IMR-90 (cell line): ENCODE measurements at regions not wholly inside any gene's neighbourhood (a gene's known extent, or its start where the extent isn't known, plus 50 kb on each side); places are given as distances from the start of the nearest gene placed in this dataset.

ENCODE experiments used
- ATAC-seq: fragments of 200-7000 bp; cut with Tn5 transposase; 2 replicates; pipeline ENCODE4 v1.9.1; 2020; ENCODE audit warnings: low read depth, mild to moderate bottlenecking, moderate library complexity
- BruUV-seq: library from RNA; stranded (reverse); fragments of 400-500 nt; replicated peaks from 2 replicates; lab custom pipeline; 2021; lab: Mats Ljungman, UMichigan
- CTCF ChIA-PET: fragments of 300-600 bp; formaldehyde crosslinking; extraction: SDS; loops from one replicate; lab custom pipeline; 2021; ENCODE audit warnings: antibody characterized with exemption; lab: Yijun Ruan, JAX
- POLR2A ChIA-PET: fragments of 300-600 bp; sonication (Branson Sonifier 250); formaldehyde crosslinking; loops from one replicate; lab custom pipeline; 2022; ENCODE audit warnings: antibody characterized with exemption; ENCODE audit not compliant: unreplicated experiment; lab: Charles Lee
- DNase-seq: peaks from one replicate; pipeline ENCODE4 v3.0.0; 2013
- H2AFZ ChIP-seq: replicated peaks from 2 replicates; pipeline ENCODE3; 2013; ENCODE audit warnings: low read length, mild to moderate bottlenecking; ENCODE audit not compliant: poor library complexity
- H2AK5ac ChIP-seq: 2 replicates; pipeline ENCODE4 v1.6.1; 2013; ENCODE audit warnings: low read depth, low read length, inconsistent platforms
- H2AK9ac ChIP-seq: replicated peaks from 2 replicates; pipeline ENCODE3; 2013; ENCODE audit warnings: mild to moderate bottlenecking, low read depth, low read length, moderate library complexity; ENCODE audit not compliant: poor library complexity
- H2BK120ac ChIP-seq: 2 replicates; pipeline ENCODE4 v1.6.1; 2013; ENCODE audit warnings: low read depth, low read length, inconsistent platforms
- H2BK15ac ChIP-seq: 3 replicates; pipeline ENCODE4 v1.6.1; 2013; ENCODE audit warnings: low read depth, low read length, inconsistent platforms
- H2BK20ac ChIP-seq: 2 replicates; pipeline ENCODE4 v1.6.1; 2013; ENCODE audit warnings: low read depth, mild to moderate bottlenecking, inconsistent platforms, low read length, moderate library complexity
- H2BK5ac ChIP-seq: 2 replicates; pipeline ENCODE4 v1.6.1; 2013; ENCODE audit warnings: mild to moderate bottlenecking, low read depth, low read length, inconsistent platforms; ENCODE audit not compliant: poor library complexity, severe bottlenecking
- H3K14ac ChIP-seq: replicated peaks from 2 replicates; pipeline ENCODE4 v1.6.1; 2013; ENCODE audit warnings: low read depth, low read length, inconsistent platforms
- H3K18ac ChIP-seq: 2 replicates; pipeline ENCODE4 v1.6.1; 2013; ENCODE audit warnings: low read depth, low read length, control low read depth
- H3K23ac ChIP-seq: 2 replicates; pipeline ENCODE4 v1.6.1; 2013; ENCODE audit warnings: low read depth, low read length, inconsistent platforms
- H3K27ac ChIP-seq: 2 replicates; pipeline ENCODE4 v1.5.1; 2013; ENCODE audit warnings: mild to moderate bottlenecking, control low read depth, low read length; ENCODE audit not compliant: insufficient read depth
- H3K27me3 ChIP-seq: 2 replicates; pipeline ENCODE4 v1.6.1; 2013; ENCODE audit warnings: low read length; ENCODE audit not compliant: control insufficient read depth, insufficient read depth
- H3K36me3 ChIP-seq: 2 replicates; pipeline ENCODE4 v1.6.1; 2013; ENCODE audit warnings: low read length, mixed read lengths; ENCODE audit not compliant: control insufficient read depth, insufficient read depth
- H3K4ac ChIP-seq: 2 replicates; pipeline ENCODE4 v1.6.1; 2013; ENCODE audit warnings: low read depth, low read length, inconsistent platforms
- H3K4me1 ChIP-seq: 2 replicates; pipeline ENCODE4 v1.6.1; 2013; ENCODE audit warnings: low read length, mixed read lengths; ENCODE audit not compliant: control insufficient read depth, insufficient read depth
- H3K4me2 ChIP-seq: 2 replicates; pipeline ENCODE4 v1.6.1; 2013; ENCODE audit warnings: low read depth, mild to moderate bottlenecking, control low read depth, low read length, moderate library complexity
- H3K4me3 ChIP-seq: 2 replicates; pipeline ENCODE4 v1.5.1; 2013; ENCODE audit warnings: low read depth, mild to moderate bottlenecking, control low read depth, low read length, moderate library complexity; ENCODE audit not compliant: insufficient read depth
- H3K56ac ChIP-seq: 2 replicates; pipeline ENCODE4 v1.6.1; 2013; ENCODE audit warnings: low read length, inconsistent platforms; ENCODE audit not compliant: insufficient read depth; ENCODE audit errors: extremely low read depth
- H3K79me1 ChIP-seq, 2 experiments: 2 replicates each; pipeline ENCODE4 v1.6.1; 2013; ENCODE audit warnings: low read length in 2 of 2, inconsistent platforms in 1 of 2, low read depth in 1 of 2
- H3K9ac ChIP-seq: 2 replicates; pipeline ENCODE4 v1.6.1; 2013; ENCODE audit warnings: low read depth, low read length, control low read depth
- H3K9me1 ChIP-seq: 2 replicates; pipeline ENCODE4 v1.6.1; 2013; ENCODE audit warnings: low read length, inconsistent platforms; ENCODE audit not compliant: insufficient read depth
- H3K9me3 ChIP-seq: 2 replicates; pipeline ENCODE4 v1.6.1; 2013; ENCODE audit warnings: low read length; ENCODE audit not compliant: control insufficient read depth, insufficient read depth
- H4K20me1 ChIP-seq: 2 replicates; pipeline ENCODE4 v1.6.1; 2013; ENCODE audit warnings: low read length, inconsistent platforms; ENCODE audit not compliant: insufficient read depth
- H4K5ac ChIP-seq: 2 replicates; pipeline ENCODE4 v1.6.1; 2013; ENCODE audit warnings: mild to moderate bottlenecking, low read depth, low read length, control low read depth
- H4K8ac ChIP-seq, 2 experiments: 2 replicates each; pipeline ENCODE4 v1.6.1; 2013; ENCODE audit warnings: low read depth in 2 of 2, low read length in 2 of 2, control low read depth in 1 of 2, inconsistent platforms in 1 of 2
- H4K91ac ChIP-seq: 2 replicates; pipeline ENCODE4 v1.6.1; 2013; ENCODE audit warnings: low read depth, low read length, inconsistent platforms; ENCODE audit not compliant: insufficient read depth
- BHLHE40 ChIP-seq: fragments of 150-350 bp; IDR thresholded peaks from 2 replicates; pipeline ENCODE4 v1.6.1; 2016; ENCODE audit warnings: mild to moderate bottlenecking, low read depth, low read length
- CEBPB ChIP-seq: IDR thresholded peaks from 2 replicates; pipeline ENCODE4 v1.6.1; 2012; ENCODE audit warnings: low read depth, low read length, improper control_type of control experiment
- FOS ChIP-seq: fragments of 150-350 bp; IDR thresholded peaks from 2 replicates; pipeline ENCODE4 v1.6.1; 2016; ENCODE audit warnings: low read depth, low read length
- MAFK ChIP-seq: IDR thresholded peaks from 2 replicates; pipeline ENCODE4 v1.6.1; 2012; ENCODE audit warnings: low read depth, low read length, improper control_type of control experiment
- POLR2A ChIP-seq: IDR thresholded peaks from 2 replicates; pipeline ENCODE4 v1.6.1; 2012; ENCODE audit warnings: mild to moderate bottlenecking, low read depth, low read length
- RCOR1 ChIP-seq: IDR thresholded peaks from 2 replicates; pipeline ENCODE4 v1.6.1; 2012; ENCODE audit warnings: mild to moderate bottlenecking, low read length, improper control_type of control experiment; ENCODE audit not compliant: insufficient replicate concordance
- RFX5 ChIP-seq: IDR thresholded peaks from 2 replicates; pipeline ENCODE4 v1.8.0; 2012; ENCODE audit warnings: low read depth, mild to moderate bottlenecking, low read length, moderate library complexity
- USF2 ChIP-seq: fragments of 150-350 bp; IDR thresholded peaks from 2 replicates; pipeline ENCODE4 v1.6.1; 2017; ENCODE audit warnings: mild to moderate bottlenecking, antibody characterized with exemption, low read length, low read depth
- WGBS, 2 experiments: methylation state at CpG; one replicate each; pipeline versions ENCODE4 v1.1.5 to v1.1.7; 2013; ENCODE audit warnings: missing lambda C conversion rate in 2 of 2; ENCODE audit not compliant: insufficient read length in 1 of 2; ENCODE audit errors: extremely low coverage in 2 of 2; 5-methylcytosine and 5-hydroxymethylcytosine counted together
- dilution Hi-C: fragments of 300-500 bp; cut with HindIII; formaldehyde crosslinking; loops from one replicate; pipeline ENCODE4 v1.14.3; 2018; ENCODE audit warnings: low sequenced_read_pairs; ENCODE audit not compliant: unreplicated experiment
- in situ Hi-C: fragments of 300-500 bp; cut with MboI; formaldehyde crosslinking; loops from 3 replicates; pipeline ENCODE4 v1.14.3; 2019; ENCODE audit warnings: low sequenced_read_pairs, inconsistent platforms, mixed read lengths
- intact Hi-C: fragments of 100-400 bp; cut with micrococcal nuclease; formaldehyde crosslinking; loops from 2 replicates; pipeline ENCODE4 v1.10.0; 2022
- TF ChIP-seq, protein P1 (sequence below): fragments of 150-350 bp; IDR thresholded peaks from 2 replicates; pipeline ENCODE4 v1.6.1; 2016; ENCODE audit warnings: low read depth, mild to moderate bottlenecking, low read length, moderate library complexity, borderline replicate concordance

DNA sequence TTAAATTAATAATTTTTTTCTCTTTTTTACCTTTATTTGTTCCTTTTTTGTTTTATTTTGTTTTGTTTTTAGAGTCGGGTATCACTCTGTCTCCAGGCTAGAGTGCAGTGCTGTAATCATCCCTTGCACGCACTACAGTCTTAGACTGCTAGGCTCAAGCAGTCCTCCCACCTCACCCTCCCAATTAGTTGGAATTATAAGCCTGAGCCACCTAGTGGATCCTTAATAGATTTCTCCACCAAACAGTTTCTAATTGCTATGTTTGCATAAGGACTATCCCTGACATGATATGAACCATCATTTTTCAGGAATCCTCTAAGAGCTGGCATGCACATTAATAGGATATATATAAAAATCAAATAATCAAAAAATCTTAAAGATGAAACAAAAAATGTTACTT is 993.2 kb downstream of the OTOL1 start:
- ChIA-PET CTCF (no interaction called here), POLR2A (no interaction called here)
- H3K27me3 ChIP-seq, result no peaks in the 10 kb centered on the region
- H3K14ac ChIP-seq, result no peak overlapping the region
- no peak overlapping the region for H3K27ac ChIP-seq
- H3K4me1 ChIP-seq, result peaks cover 4% of the 10 kb centered on the region
- no peak overlapping the region for H3K4me3 ChIP-seq
- H4K8ac ChIP-seq, result no peak overlapping the region
- no peaks in the 10 kb centered on the region for H3K9me1 ChIP-seq
- no peak overlapping the region for H3K23ac ChIP-seq
- H2AK5ac ChIP-seq, result no peak overlapping the region
- intact Hi-C loops, result loop anchor here (10.0 kb wide), 1 partner anchor 195 kb away; no protein-coding TSS in a partner anchor
- in situ Hi-C loops, result no loop called here
- no peak overlapping the region for H3K4ac ChIP-seq
- ATAC-seq (no peak), DNase-seq (no peak)
- H3K56ac ChIP-seq, result no peak overlapping the region
- no peak overlapping the region for H3K4me2 ChIP-seq
- no TSS peak for BruUV-seq
- H3K9ac ChIP-seq, result no peak overlapping the region
- no peak overlapping the region for H3K18ac ChIP-seq
- H4K91ac ChIP-seq, result no peak overlapping the region
- WGBS, 2 experiments, result 100% methylated on average over 1 of the region's 2 CpGs; no CpG with 5 or more reads in 1 of the 2 experiments
- H2BK5ac ChIP-seq, result no peak overlapping the region
- H4K5ac ChIP-seq, result no peak overlapping the region
- no peak overlapping the region for H2AFZ ChIP-seq
- no peaks in the 10 kb centered on the region for H3K9me3 ChIP-seq
- H2BK15ac ChIP-seq, result no peak overlapping the region
- dilution Hi-C loops, result no loop called here
- no peaks in the 10 kb centered on the region for H3K79me1 ChIP-seq
- no peak overlapping the region for H2AK9ac ChIP-seq
- TF ChIP-seq RCOR1, result no peak
- no peak for TF ChIP-seq BHLHE40
- TF ChIP-seq CEBPB, result no peak
- TF ChIP-seq MAFK, result no peak
- no peak for TF ChIP-seq USF2
- no peak for TF ChIP-seq RFX5
- TF ChIP-seq, protein P1, sequence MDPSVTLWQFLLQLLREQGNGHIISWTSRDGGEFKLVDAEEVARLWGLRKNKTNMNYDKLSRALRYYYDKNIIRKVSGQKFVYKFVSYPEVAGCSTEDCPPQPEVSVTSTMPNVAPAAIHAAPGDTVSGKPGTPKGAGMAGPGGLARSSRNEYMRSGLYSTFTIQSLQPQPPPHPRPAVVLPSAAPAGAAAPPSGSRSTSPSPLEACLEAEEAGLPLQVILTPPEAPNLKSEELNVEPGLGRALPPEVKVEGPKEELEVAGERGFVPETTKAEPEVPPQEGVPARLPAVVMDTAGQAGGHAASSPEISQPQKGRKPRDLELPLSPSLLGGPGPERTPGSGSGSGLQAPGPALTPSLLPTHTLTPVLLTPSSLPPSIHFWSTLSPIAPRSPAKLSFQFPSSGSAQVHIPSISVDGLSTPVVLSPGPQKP, result no peak
- no peak for TF ChIP-seq FOS
- TF ChIP-seq POLR2A, result no peak
- H4K20me1 ChIP-seq, result no peaks in the 10 kb centered on the region
- H2BK20ac ChIP-seq, result no peak overlapping the region
- H2BK120ac ChIP-seq, result no peak overlapping the region
- no peaks in the 10 kb centered on the region for H3K36me3 ChIP-seq
